PC-3 (cell line): ENCODE measurements at regions not wholly inside any gene's neighbourhood (a gene's known extent, or its start where the extent isn't known, plus 50 kb on each side); places are given as distances from the start of the nearest gene placed in this dataset.

ENCODE experiments used
- ATAC-seq: fragments of 200-7000 bp; cut with Tn5 transposase; 2 replicates; pipeline ENCODE4 v1.9.1; 2020; ENCODE audit warnings: mild to moderate bottlenecking, moderate library complexity
- BruUV-seq: library from RNA; stranded (reverse); fragments of 400-500 nt; replicated peaks from 2 replicates; lab custom pipeline; 2021; lab: Mats Ljungman, UMichigan
- CTCF ChIA-PET: fragments of 300-600 bp; sonication (Branson Sonifier 250); formaldehyde crosslinking; loops from one replicate; lab custom pipeline; 2022; ENCODE audit warnings: antibody characterized with exemption; lab: Charles Lee
- POLR2A ChIA-PET: fragments of 300-600 bp; sonication (Branson Sonifier 250); formaldehyde crosslinking; loops from one replicate; lab custom pipeline; 2022; ENCODE audit warnings: antibody characterized with exemption; ENCODE audit not compliant: unreplicated experiment; lab: Charles Lee
- DNase-seq: peaks from one replicate; pipeline ENCODE4 v3.0.0-alpha.2; 2015
- H2AFZ ChIP-seq: fragments of 300-600 bp; sonication (generic); 2 replicates; pipeline ENCODE4 v1.6.0; 2016; ENCODE audit warnings: antibody characterized with exemption, low read length
- H3F3A ChIP-seq: fragments of 300-600 bp; sonication (generic); one replicate; pipeline ENCODE4 v1.6.0; 2017; ENCODE audit warnings: antibody characterized with exemption, low read length, control low read depth, mild to moderate bottlenecking; ENCODE audit not compliant: unreplicated experiment
- H3K27ac ChIP-seq: fragments of 300-600 bp; sonication (generic); 2 replicates; pipeline ENCODE4 v1.5.1; 2016; ENCODE audit warnings: mild to moderate bottlenecking, low read length
- H3K27me3 ChIP-seq: fragments of 300-600 bp; sonication (generic); 2 replicates; pipeline ENCODE4 v1.6.1; 2016; ENCODE audit warnings: low read length, mixed read lengths
- H3K36me3 ChIP-seq: fragments of 300-600 bp; sonication (generic); 2 replicates; pipeline ENCODE4 v1.6.1; 2016; ENCODE audit warnings: low read depth, mixed run types, low read length, mixed read lengths
- H3K4me1 ChIP-seq: fragments of 300-600 bp; sonication (generic); 2 replicates; pipeline ENCODE4 v1.5.1; 2016; ENCODE audit warnings: low read length; ENCODE audit not compliant: insufficient read depth
- H3K4me2 ChIP-seq: fragments of 300-600 bp; sonication (generic); 2 replicates; pipeline ENCODE4 v1.6.0; 2016; ENCODE audit warnings: low read length
- H3K4me3 ChIP-seq: fragments of 300-600 bp; sonication (generic); 2 replicates; pipeline ENCODE4 v1.5.1; 2016; ENCODE audit warnings: mild to moderate bottlenecking, low read length, mixed read lengths
- H3K79me2 ChIP-seq: fragments of 300-600 bp; sonication (generic); 2 replicates; pipeline ENCODE4 v1.6.1; 2017; ENCODE audit warnings: low read length, mixed read lengths
- H3K9ac ChIP-seq: fragments of 300-600 bp; sonication (generic); 2 replicates; pipeline ENCODE4 v1.6.0; 2016; ENCODE audit warnings: mild to moderate bottlenecking, low read length
- H3K9me2 ChIP-seq: fragments of 300-600 bp; sonication (generic); replicated peaks from 2 replicates; pipeline ENCODE4 v1.6.1; 2016; ENCODE audit warnings: mixed run types, low read length, mixed read lengths
- H3K9me3 ChIP-seq: fragments of 300-600 bp; sonication (generic); 2 replicates; pipeline ENCODE4 v1.6.1; 2016; ENCODE audit warnings: low read length, mixed read lengths
- H4K20me1 ChIP-seq: fragments of 300-600 bp; sonication (generic); 2 replicates; pipeline ENCODE4 v1.6.1; 2016; ENCODE audit warnings: low read length, mixed read lengths
- CTCF ChIP-seq: fragments of 300-600 bp; sonication (generic); conservative IDR thresholded peaks from 2 replicates; pipeline ENCODE4 v1.5.1; 2017; ENCODE audit warnings: antibody characterized with exemption, low read depth, mild to moderate bottlenecking, low read length
- EZH2 ChIP-seq: fragments of 300-600 bp; sonication (generic); IDR thresholded peaks from one replicate; pipeline ENCODE4 v1.6.1; 2017; ENCODE audit warnings: antibody characterized with exemption, mild to moderate bottlenecking, low read length; ENCODE audit not compliant: unreplicated experiment
- EZH2phosphoT487 ChIP-seq: fragments of 300-600 bp; sonication (generic); IDR thresholded peaks from 2 replicates; pipeline ENCODE4 v1.6.1; 2018; ENCODE audit warnings: mild to moderate bottlenecking, antibody characterized with exemption, low read length, borderline replicate concordance
- intact Hi-C: fragments of 100-400 bp; cut with micrococcal nuclease; formaldehyde crosslinking; loops from 2 replicates; pipeline ENCODE4 v1.9.0; 2023

GRCh38 chr6:141990840-141991239 is 141.9 kb upstream of the GJE1 start:
- no peak overlapping the region for H3K27ac ChIP-seq
- peaks cover 8% of the 10 kb centered on the region for H3K4me1 ChIP-seq
- no peak for ATAC-seq
- no peaks in the 10 kb centered on the region for H3K27me3 ChIP-seq
- H3K4me3 ChIP-seq = no peak overlapping the region
- intact Hi-C loops = loop anchor here (2.0 kb wide), 1 partner anchor 24 kb away; no protein-coding TSS in a partner anchor
- H3K79me2 ChIP-seq = no peaks in the 10 kb centered on the region
- H3F3A ChIP-seq = no peaks in the 10 kb centered on the region
- no peaks in the 10 kb centered on the region for H3K36me3 ChIP-seq
- H3K9me3 ChIP-seq = no peaks in the 10 kb centered on the region
- CTCF ChIA-PET = no interaction called here
- no peak for DNase-seq
- TF ChIP-seq CTCF (no peak), EZH2phosphoT487 (no peak), EZH2 (no peak)
- H4K20me1 ChIP-seq = no peaks in the 10 kb centered on the region
- no TSS peak for BruUV-seq
- no peaks in the 10 kb centered on the region for H3K9me2 ChIP-seq
- H3K9ac ChIP-seq = no peak overlapping the region
- no peak overlapping the region for H3K4me2 ChIP-seq
- 0 out of 2 replicates have a peak overlapping the region, but pooled peaks have one; percentile 10 for H2AFZ ChIP-seq
- POLR2A ChIA-PET = no interaction called here

- no TSS peak for BruUV-seq
- Histone ChIP-seq H3K27me3 (no peaks in the 10 kb centered on the region), H3K9ac (no peak overlapping the region), H3K4me1 (peaks cover 8% of the 10 kb centered on the region), H3K9me3 (no peaks in the 10 kb centered on the region), H3K4me2 (no peak overlapping the region), H4K20me1 (no peaks in the 10 kb centered on the region), H3K36me3 (no peaks in the 10 kb centered on the region), H3K9me2 (no peaks in the 10 kb centered on the region), H3F3A (no peaks in the 10 kb centered on the region), H2AFZ (peak overlapping the region; percentile 47; the same call in 1 of the 2 replicates), H3K4me3 (no peak overlapping the region), H3K79me2 (no peaks in the 10 kb centered on the region), H3K27ac (no peak overlapping the region)
- ATAC-seq (no peak), DNase-seq (no peak)
- POLR2A ChIA-PET = no interaction called here
- TF ChIP-seq EZH2 (no peak), CTCF (no peak), EZH2phosphoT487 (no peak)
- intact Hi-C loops = loop anchor here (1.0 kb wide), 2 partner anchors 56 to 123 kb away; no protein-coding TSS in a partner anchor
- CTCF ChIA-PET = interaction anchor here (0.8 kb wide), 1 partner anchor 25 kb away, joined by 3 read pairs; no protein-coding TSS in a partner anchor
These were observed 143.1 kb upstream of the GJE1 start for GRCh38 chr6:141989706-141989959.

- DNase-seq (peak; percentile 77), ATAC-seq (peak; percentile 54)
- Histone ChIP-seq H3K4me2 (no peak overlapping the region), H3K9me3 (no peaks in the 10 kb centered on the region), H3K27ac (no peak overlapping the region), H3F3A (no peaks in the 10 kb centered on the region), H3K36me3 (no peaks in the 10 kb centered on the region), H2AFZ (peak overlapping the region; percentile 47), H3K9ac (no peak overlapping the region), H3K27me3 (no peaks in the 10 kb centered on the region), H3K4me3 (no peak overlapping the region), H3K4me1 (peaks cover 8% of the 10 kb centered on the region), H3K79me2 (no peaks in the 10 kb centered on the region), H4K20me1 (no peaks in the 10 kb centered on the region), H3K9me2 (no peaks in the 10 kb centered on the region)
- POLR2A ChIA-PET = no interaction called here
- CTCF ChIA-PET = interaction anchor here (0.8 kb wide), 1 partner anchor 25 kb away, joined by 3 read pairs; no protein-coding TSS in a partner anchor
- intact Hi-C loops = loop anchor here (1.0 kb wide), 2 partner anchors 56 to 123 kb away; no protein-coding TSS in a partner anchor
- no TSS peak for BruUV-seq
- TF ChIP-seq CTCF (peak; percentile 86), EZH2phosphoT487 (no peak)
These were observed 143.6 kb upstream of the GJE1 start for GRCh38 chr6:141988954-141989705.
